Liver (tissue), 7 donors: ENCODE measurements at regions not wholly inside any gene's neighbourhood (a gene's known extent, or its start where the extent isn't known, plus 50 kb on each side); places are given as distances from the start of the nearest gene placed in this dataset.

Source experiments
- DNase-seq: peaks from one replicate; pipeline ENCODE4 v3.0.0-alpha.2; 2017; ENCODE audit warnings: low spot score
- H3K27ac ChIP-seq, 2 donors: one replicate each; pipeline ENCODE4 v1.7.0; 2013; ENCODE audit warnings: inconsistent platforms in 2 of 2, low read length in 2 of 2, control low read depth in 1 of 2, low read depth in 1 of 2, mild to moderate bottlenecking in 1 of 2
- H3K27me3 ChIP-seq, 4 donors: one replicate each; pipeline versions ENCODE4 v1.6.1 to v1.7.0; 2013; ENCODE audit warnings: low read length in 3 of 4, inconsistent platforms in 1 of 4, mild to moderate bottlenecking in 1 of 4, moderate library complexity in 1 of 4; ENCODE audit not compliant: control insufficient read depth in 4 of 4, insufficient read depth in 4 of 4
- H3K36me3 ChIP-seq, 4 donors: one replicate each; pipeline versions ENCODE4 v1.6.1 to v1.7.0; 2013; ENCODE audit warnings: low read length in 3 of 4, mild to moderate bottlenecking in 3 of 4, low read depth in 1 of 4, moderate library complexity in 1 of 4; ENCODE audit not compliant: control insufficient read depth in 4 of 4, insufficient read depth in 3 of 4
- H3K4me1 ChIP-seq, 4 donors: one replicate each; pipeline versions ENCODE4 v1.6.1 to v1.7.0; 2013; ENCODE audit warnings: low read length in 3 of 4, mild to moderate bottlenecking in 3 of 4, moderate library complexity in 1 of 4; ENCODE audit not compliant: control insufficient read depth in 4 of 4, insufficient read depth in 4 of 4
- H3K4me3 ChIP-seq, 3 donors: one replicate each; pipeline versions ENCODE4 v1.6.1 to v1.7.0; 2013; ENCODE audit warnings: low read length in 3 of 3, control low read depth in 1 of 3, low read depth in 1 of 3, mild to moderate bottlenecking in 1 of 3
- H3K9ac ChIP-seq, 2 donors: one replicate each; pipeline ENCODE4 v1.7.0; 2013; ENCODE audit warnings: low read length in 2 of 2, mild to moderate bottlenecking in 2 of 2, moderate library complexity in 2 of 2, control low read depth in 1 of 2, low read depth in 1 of 2
- H3K9me3 ChIP-seq, 4 donors: one replicate each; pipeline versions ENCODE4 v1.6.1 to v1.7.0; 2013; ENCODE audit warnings: low read length in 3 of 4; ENCODE audit not compliant: control insufficient read depth in 4 of 4
- FOXA1 ChIP-seq: IDR thresholded peaks from 2 replicates; pipeline ENCODE4 v1.6.1; 2016; ENCODE audit warnings: antibody characterized with exemption
- FOXA2 ChIP-seq: IDR thresholded peaks from 2 replicates; pipeline ENCODE4 v1.6.1; 2016; ENCODE audit warnings: antibody characterized with exemption
- HNF4A ChIP-seq, 2 donors: conservative IDR thresholded peaks; 2 replicates each; pipeline ENCODE4 v1.6.1; 2016; ENCODE audit warnings: antibody characterized with exemption in 2 of 2, mild to moderate bottlenecking in 2 of 2
- HNF4G ChIP-seq: IDR thresholded peaks from 2 replicates; pipeline ENCODE4 v1.6.1; 2016; ENCODE audit warnings: antibody characterized with exemption
- JUND ChIP-seq, 2 donors: IDR thresholded peaks; 2 replicates each; pipeline ENCODE4 v1.6.1; 2016; ENCODE audit warnings: antibody characterized with exemption in 2 of 2
- NR2F2 ChIP-seq: IDR thresholded peaks from 2 replicates; pipeline ENCODE4 v1.6.1; 2016; ENCODE audit warnings: antibody characterized with exemption
- RAD21 ChIP-seq, 2 donors: IDR thresholded peaks; 2 replicates each; pipeline ENCODE4 v1.6.1; 2016; ENCODE audit warnings: antibody characterized with exemption in 2 of 2, mild to moderate bottlenecking in 2 of 2
- RXRA ChIP-seq, 2 donors: IDR thresholded peaks; 2 replicates each; pipeline ENCODE4 v1.6.1; 2017 to 2018; ENCODE audit warnings: antibody characterized with exemption in 2 of 2, mild to moderate bottlenecking in 1 of 2
- SP1 ChIP-seq: IDR thresholded peaks from 2 replicates; pipeline ENCODE4 v1.6.1; 2018; ENCODE audit warnings: antibody characterized with exemption, mild to moderate bottlenecking
- TAF1 ChIP-seq: conservative IDR thresholded peaks from 2 replicates; pipeline ENCODE4 v1.6.1; 2016; ENCODE audit warnings: antibody characterized with exemption, mild to moderate bottlenecking
- YY1 ChIP-seq: IDR thresholded peaks from 2 replicates; pipeline ENCODE4 v1.6.1; 2016; ENCODE audit warnings: antibody characterized with exemption, mild to moderate bottlenecking
- WGBS: extraction: QIAGEN DNeasy Blood & Tissue Kit; methylation state at CpG from one replicate; pipeline ENCODE4 v1.1.7; 2013; 5-methylcytosine and 5-hydroxymethylcytosine counted together
- TF ChIP-seq, protein P1 (sequence below): IDR thresholded peaks from 2 replicates; pipeline ENCODE4 v1.6.1; 2016; ENCODE audit warnings: antibody characterized with exemption
- TF ChIP-seq, protein P2 (sequence below): IDR thresholded peaks from 2 replicates; pipeline ENCODE4 v1.6.1; 2016; ENCODE audit warnings: antibody characterized with exemption, mild to moderate bottlenecking
- TF ChIP-seq, protein P3 (sequence below): IDR thresholded peaks from 2 replicates; pipeline ENCODE4 v1.6.1; 2016; ENCODE audit warnings: antibody characterized with exemption
- donor health status: healthy.
- donor health status: healthy.
- donor health status: healthy.
- donor health status: healthy.

GRCh38 chr13:103754783-103755182, 688.6 kb upstream of the SLC10A2 start:
- 74% methylated on average over 2 of the region's 2 CpGs for WGBS
- no peak for DNase-seq
- H3K9me3 ChIP-seq: no peaks in the 10 kb centered on the region

DNA sequence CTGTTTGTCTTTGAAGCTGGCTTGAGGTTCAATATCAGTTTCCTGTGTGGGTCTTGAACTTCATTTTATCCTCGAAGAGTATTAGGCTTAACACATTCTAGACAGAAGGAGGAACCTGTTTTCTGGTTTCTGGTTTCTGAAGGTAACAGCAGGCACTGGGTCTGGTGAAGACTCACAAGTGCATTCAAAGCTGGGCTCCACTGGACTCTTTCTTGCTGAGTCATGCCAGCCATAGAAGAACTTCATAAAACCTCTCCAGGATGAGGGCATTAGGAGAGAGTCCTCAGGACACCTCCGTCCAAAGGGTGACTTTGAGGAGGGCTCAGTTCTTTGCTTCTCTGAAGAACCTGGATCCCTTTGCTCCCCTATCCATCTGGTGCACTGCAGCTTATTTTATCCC, 668.6 kb upstream of the SLC10A2 start:
- Histone ChIP-seq H3K4me1 (peaks cover 5 to 11% (median 10%) of the 10 kb centered on the region in 4 donors), H3K9ac (no peak overlapping the region), H3K4me3 (no peak overlapping the region), H3K36me3 (no peaks in the 10 kb centered on the region), H3K9me3 (no peaks in the 10 kb centered on the region), H3K27me3 (no peaks in the 10 kb centered on the region), H3K27ac (no peak overlapping the region)
- no peak for DNase-seq
- 84% methylated on average over 2 of the region's 2 CpGs for WGBS
- no peak for TF ChIP-seq YY1
- TF ChIP-seq, protein P1, sequence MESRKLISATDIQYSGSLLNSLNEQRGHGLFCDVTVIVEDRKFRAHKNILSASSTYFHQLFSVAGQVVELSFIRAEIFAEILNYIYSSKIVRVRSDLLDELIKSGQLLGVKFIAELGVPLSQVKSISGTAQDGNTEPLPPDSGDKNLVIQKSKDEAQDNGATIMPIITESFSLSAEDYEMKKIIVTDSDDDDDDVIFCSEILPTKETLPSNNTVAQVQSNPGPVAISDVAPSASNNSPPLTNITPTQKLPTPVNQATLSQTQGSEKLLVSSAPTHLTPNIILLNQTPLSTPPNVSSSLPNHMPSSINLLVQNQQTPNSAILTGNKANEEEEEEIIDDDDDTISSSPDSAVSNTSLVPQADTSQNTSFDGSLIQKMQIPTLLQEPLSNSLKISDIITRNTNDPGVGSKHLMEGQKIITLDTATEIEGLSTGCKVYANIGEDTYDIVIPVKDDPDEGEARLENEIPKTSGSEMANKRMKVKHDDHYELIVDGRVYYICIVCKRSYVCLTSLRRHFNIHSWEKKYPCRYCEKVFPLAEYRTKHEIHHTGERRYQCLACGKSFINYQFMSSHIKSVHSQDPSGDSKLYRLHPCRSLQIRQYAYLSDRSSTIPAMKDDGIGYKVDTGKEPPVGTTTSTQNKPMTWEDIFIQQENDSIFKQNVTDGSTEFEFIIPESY: no peak
- TF ChIP-seq, protein P2, sequence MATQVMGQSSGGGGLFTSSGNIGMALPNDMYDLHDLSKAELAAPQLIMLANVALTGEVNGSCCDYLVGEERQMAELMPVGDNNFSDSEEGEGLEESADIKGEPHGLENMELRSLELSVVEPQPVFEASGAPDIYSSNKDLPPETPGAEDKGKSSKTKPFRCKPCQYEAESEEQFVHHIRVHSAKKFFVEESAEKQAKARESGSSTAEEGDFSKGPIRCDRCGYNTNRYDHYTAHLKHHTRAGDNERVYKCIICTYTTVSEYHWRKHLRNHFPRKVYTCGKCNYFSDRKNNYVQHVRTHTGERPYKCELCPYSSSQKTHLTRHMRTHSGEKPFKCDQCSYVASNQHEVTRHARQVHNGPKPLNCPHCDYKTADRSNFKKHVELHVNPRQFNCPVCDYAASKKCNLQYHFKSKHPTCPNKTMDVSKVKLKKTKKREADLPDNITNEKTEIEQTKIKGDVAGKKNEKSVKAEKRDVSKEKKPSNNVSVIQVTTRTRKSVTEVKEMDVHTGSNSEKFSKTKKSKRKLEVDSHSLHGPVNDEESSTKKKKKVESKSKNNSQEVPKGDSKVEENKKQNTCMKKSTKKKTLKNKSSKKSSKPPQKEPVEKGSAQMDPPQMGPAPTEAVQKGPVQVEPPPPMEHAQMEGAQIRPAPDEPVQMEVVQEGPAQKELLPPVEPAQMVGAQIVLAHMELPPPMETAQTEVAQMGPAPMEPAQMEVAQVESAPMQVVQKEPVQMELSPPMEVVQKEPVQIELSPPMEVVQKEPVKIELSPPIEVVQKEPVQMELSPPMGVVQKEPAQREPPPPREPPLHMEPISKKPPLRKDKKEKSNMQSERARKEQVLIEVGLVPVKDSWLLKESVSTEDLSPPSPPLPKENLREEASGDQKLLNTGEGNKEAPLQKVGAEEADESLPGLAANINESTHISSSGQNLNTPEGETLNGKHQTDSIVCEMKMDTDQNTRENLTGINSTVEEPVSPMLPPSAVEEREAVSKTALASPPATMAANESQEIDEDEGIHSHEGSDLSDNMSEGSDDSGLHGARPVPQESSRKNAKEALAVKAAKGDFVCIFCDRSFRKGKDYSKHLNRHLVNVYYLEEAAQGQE: no peak
- no peak for TF ChIP-seq SP1
- no peak for TF ChIP-seq HNF4A (conservative IDR thresholded peaks at IDR 0.05)

More at GRCh38 chr13:103754783-103755182, 688.6 kb upstream of the SLC10A2 start:
- no peaks in the 10 kb centered on the region for H3K36me3 ChIP-seq
- TF ChIP-seq SP1 (no peak), HNF4G (no peak), JUND (IDR thresholded peaks at IDR 0.05) (no peak), RAD21 (IDR thresholded peaks at IDR 0.05) (no peak), FOXA1 (no peak), RXRA (IDR thresholded peaks at IDR 0.05) (no peak), HNF4A (conservative IDR thresholded peaks at IDR 0.05) (no peak), FOXA2 (no peak), TAF1 (no peak), NR2F2 (no peak)
- TF ChIP-seq, protein P3, sequence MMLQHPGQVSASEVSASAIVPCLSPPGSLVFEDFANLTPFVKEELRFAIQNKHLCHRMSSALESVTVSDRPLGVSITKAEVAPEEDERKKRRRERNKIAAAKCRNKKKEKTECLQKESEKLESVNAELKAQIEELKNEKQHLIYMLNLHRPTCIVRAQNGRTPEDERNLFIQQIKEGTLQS: no peak
- TF ChIP-seq, protein P2: no peak
- no peaks in the 10 kb centered on the region for H3K27me3 ChIP-seq
- H3K27ac ChIP-seq: no peak overlapping the region
- no peak overlapping the region for H3K9ac ChIP-seq
- H3K4me3 ChIP-seq: no peak overlapping the region
- H3K4me1 ChIP-seq: no peaks in the 10 kb centered on the region
